ENCODE measurements at regions not wholly inside any gene's neighbourhood (a gene's known extent, or its start where the extent isn't known, plus 50 kb on each side); places are given as distances from the start of the nearest gene placed in this dataset.

DNA sequence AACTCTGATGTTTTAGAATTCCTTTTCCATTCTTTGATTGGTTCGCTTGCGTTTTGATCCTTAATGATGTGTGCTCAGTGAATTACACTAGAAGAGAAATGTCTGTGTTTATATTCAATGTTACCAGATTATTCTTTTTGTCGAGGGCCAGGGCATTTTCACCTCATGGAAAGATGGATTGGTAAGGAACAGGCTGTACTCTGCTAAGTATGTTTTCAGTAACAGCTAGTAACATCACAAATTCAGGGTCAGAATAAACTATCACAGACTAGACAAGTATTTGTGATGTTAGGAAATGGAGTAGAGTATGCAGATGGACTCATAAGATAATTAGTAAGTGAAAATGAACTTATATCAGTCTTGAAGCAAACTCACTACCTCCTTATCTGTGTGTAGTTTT is 235.6 kb downstream of the SOX4 start:
- CTCF ChIA-PET, result interaction anchor here (0.8 to 1.6 kb wide), 2 partner anchors 8 to 22 kb away, joined by 3 to 4 read pairs; no protein-coding TSS in a partner anchor
- 96% methylated on average over 3 of the region's 3 CpGs for WGBS (ENCODE audit: low lambda C conversion rate)
- peaks cover 7 to 10% of the 10 kb centered on the region in 2 experiments; a peak in 3 of 4 replicates for H3K4me1 ChIP-seq (ENCODE audit: control insufficient read depth in 1 of 2, insufficient read depth in 2 of 2, low read depth in 1 of 2, low read length in 1 of 2)

More for the DNA sequence above, 235.6 kb downstream of the SOX4 start:
- no peak for DNase-seq
- no peak for TF ChIP-seq RFX5 (IDR thresholded peaks at IDR 0.05; ENCODE audit: low read length)
- TF ChIP-seq RCOR1 (IDR thresholded peaks at IDR 0.05; ENCODE audit: low read length), result no peak
- no peak for TF ChIP-seq TEAD4 (IDR thresholded peaks at IDR 0.05; ENCODE audit: borderline replicate concordance, insufficient read depth)
- TF ChIP-seq, protein P1, sequence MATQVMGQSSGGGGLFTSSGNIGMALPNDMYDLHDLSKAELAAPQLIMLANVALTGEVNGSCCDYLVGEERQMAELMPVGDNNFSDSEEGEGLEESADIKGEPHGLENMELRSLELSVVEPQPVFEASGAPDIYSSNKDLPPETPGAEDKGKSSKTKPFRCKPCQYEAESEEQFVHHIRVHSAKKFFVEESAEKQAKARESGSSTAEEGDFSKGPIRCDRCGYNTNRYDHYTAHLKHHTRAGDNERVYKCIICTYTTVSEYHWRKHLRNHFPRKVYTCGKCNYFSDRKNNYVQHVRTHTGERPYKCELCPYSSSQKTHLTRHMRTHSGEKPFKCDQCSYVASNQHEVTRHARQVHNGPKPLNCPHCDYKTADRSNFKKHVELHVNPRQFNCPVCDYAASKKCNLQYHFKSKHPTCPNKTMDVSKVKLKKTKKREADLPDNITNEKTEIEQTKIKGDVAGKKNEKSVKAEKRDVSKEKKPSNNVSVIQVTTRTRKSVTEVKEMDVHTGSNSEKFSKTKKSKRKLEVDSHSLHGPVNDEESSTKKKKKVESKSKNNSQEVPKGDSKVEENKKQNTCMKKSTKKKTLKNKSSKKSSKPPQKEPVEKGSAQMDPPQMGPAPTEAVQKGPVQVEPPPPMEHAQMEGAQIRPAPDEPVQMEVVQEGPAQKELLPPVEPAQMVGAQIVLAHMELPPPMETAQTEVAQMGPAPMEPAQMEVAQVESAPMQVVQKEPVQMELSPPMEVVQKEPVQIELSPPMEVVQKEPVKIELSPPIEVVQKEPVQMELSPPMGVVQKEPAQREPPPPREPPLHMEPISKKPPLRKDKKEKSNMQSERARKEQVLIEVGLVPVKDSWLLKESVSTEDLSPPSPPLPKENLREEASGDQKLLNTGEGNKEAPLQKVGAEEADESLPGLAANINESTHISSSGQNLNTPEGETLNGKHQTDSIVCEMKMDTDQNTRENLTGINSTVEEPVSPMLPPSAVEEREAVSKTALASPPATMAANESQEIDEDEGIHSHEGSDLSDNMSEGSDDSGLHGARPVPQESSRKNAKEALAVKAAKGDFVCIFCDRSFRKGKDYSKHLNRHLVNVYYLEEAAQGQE (IDR thresholded peaks at IDR 0.05; ENCODE audit: low read depth, low read length), result no peak
- no peak for TF ChIP-seq EZH2phosphoT487 (IDR thresholded peaks at IDR 0.05; ENCODE audit: borderline replicate concordance, low read depth)
- TF ChIP-seq, protein P2, sequence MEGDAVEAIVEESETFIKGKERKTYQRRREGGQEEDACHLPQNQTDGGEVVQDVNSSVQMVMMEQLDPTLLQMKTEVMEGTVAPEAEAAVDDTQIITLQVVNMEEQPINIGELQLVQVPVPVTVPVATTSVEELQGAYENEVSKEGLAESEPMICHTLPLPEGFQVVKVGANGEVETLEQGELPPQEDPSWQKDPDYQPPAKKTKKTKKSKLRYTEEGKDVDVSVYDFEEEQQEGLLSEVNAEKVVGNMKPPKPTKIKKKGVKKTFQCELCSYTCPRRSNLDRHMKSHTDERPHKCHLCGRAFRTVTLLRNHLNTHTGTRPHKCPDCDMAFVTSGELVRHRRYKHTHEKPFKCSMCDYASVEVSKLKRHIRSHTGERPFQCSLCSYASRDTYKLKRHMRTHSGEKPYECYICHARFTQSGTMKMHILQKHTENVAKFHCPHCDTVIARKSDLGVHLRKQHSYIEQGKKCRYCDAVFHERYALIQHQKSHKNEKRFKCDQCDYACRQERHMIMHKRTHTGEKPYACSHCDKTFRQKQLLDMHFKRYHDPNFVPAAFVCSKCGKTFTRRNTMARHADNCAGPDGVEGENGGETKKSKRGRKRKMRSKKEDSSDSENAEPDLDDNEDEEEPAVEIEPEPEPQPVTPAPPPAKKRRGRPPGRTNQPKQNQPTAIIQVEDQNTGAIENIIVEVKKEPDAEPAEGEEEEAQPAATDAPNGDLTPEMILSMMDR (IDR thresholded peaks at IDR 0.05), result no peak
- TF ChIP-seq, protein P3, sequence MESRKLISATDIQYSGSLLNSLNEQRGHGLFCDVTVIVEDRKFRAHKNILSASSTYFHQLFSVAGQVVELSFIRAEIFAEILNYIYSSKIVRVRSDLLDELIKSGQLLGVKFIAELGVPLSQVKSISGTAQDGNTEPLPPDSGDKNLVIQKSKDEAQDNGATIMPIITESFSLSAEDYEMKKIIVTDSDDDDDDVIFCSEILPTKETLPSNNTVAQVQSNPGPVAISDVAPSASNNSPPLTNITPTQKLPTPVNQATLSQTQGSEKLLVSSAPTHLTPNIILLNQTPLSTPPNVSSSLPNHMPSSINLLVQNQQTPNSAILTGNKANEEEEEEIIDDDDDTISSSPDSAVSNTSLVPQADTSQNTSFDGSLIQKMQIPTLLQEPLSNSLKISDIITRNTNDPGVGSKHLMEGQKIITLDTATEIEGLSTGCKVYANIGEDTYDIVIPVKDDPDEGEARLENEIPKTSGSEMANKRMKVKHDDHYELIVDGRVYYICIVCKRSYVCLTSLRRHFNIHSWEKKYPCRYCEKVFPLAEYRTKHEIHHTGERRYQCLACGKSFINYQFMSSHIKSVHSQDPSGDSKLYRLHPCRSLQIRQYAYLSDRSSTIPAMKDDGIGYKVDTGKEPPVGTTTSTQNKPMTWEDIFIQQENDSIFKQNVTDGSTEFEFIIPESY (IDR thresholded peaks at IDR 0.05; ENCODE audit: borderline replicate concordance, low read depth), result no peak
- TF ChIP-seq SIN3A (IDR thresholded peaks at IDR 0.05; ENCODE audit: borderline replicate concordance, low read depth, low read length), result no peak
- TF ChIP-seq, protein P4, sequence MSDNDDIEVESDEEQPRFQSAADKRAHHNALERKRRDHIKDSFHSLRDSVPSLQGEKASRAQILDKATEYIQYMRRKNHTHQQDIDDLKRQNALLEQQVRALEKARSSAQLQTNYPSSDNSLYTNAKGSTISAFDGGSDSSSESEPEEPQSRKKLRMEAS (IDR thresholded peaks at IDR 0.05; ENCODE audit: low read depth), result no peak
- no peak for TF ChIP-seq MXI1 (IDR thresholded peaks at IDR 0.05; ENCODE audit: low read depth, low read length)
- TF ChIP-seq YY1 (IDR thresholded peaks at IDR 0.05; ENCODE audit: low read depth), result no peak
- TF ChIP-seq, protein P5, sequence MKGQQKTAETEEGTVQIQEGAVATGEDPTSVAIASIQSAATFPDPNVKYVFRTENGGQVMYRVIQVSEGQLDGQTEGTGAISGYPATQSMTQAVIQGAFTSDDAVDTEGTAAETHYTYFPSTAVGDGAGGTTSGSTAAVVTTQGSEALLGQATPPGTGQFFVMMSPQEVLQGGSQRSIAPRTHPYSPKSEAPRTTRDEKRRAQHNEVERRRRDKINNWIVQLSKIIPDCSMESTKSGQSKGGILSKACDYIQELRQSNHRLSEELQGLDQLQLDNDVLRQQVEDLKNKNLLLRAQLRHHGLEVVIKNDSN (IDR thresholded peaks at IDR 0.05; ENCODE audit: borderline replicate concordance, low read depth), result no peak
- TF ChIP-seq, protein P6, sequence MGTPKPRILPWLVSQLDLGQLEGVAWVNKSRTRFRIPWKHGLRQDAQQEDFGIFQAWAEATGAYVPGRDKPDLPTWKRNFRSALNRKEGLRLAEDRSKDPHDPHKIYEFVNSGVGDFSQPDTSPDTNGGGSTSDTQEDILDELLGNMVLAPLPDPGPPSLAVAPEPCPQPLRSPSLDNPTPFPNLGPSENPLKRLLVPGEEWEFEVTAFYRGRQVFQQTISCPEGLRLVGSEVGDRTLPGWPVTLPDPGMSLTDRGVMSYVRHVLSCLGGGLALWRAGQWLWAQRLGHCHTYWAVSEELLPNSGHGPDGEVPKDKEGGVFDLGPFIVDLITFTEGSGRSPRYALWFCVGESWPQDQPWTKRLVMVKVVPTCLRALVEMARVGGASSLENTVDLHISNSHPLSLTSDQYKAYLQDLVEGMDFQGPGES (IDR thresholded peaks at IDR 0.05; ENCODE audit: low read depth, low read length), result no peak
- no peak for TF ChIP-seq ELF1 (IDR thresholded peaks at IDR 0.05)
- TF ChIP-seq FOSL2 (IDR thresholded peaks at IDR 0.05; ENCODE audit: borderline replicate concordance, low read depth), result no peak
- TF ChIP-seq, protein P7, sequence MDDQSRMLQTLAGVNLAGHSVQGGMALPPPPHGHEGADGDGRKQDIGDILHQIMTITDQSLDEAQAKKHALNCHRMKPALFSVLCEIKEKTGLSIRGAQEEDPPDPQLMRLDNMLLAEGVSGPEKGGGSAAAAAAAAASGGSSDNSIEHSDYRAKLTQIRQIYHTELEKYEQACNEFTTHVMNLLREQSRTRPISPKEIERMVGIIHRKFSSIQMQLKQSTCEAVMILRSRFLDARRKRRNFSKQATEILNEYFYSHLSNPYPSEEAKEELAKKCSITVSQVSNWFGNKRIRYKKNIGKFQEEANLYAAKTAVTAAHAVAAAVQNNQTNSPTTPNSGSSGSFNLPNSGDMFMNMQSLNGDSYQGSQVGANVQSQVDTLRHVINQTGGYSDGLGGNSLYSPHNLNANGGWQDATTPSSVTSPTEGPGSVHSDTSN (IDR thresholded peaks at IDR 0.05), result no peak
- no peak for TF ChIP-seq GABPA (IDR thresholded peaks at IDR 0.05; ENCODE audit: low read depth)
- TF ChIP-seq POLR2AphosphoS5 (IDR thresholded peaks at IDR 0.05; ENCODE audit: low read depth, low read length), result no peak
- Histone ChIP-seq H3K4me3 (ENCODE audit: low read depth in 2 of 2, low read length in 1 of 2) (no peak overlapping the region), H3K27me3 (ENCODE audit: insufficient read depth) (no peaks in the 10 kb centered on the region), H3K36me3 (replicated peaks in 1 of 2; ENCODE audit: control insufficient read depth in 1 of 2, insufficient read depth in 2 of 2, low read length in 1 of 2) (no peaks in the 10 kb centered on the region), H3K9me2 (no peaks in the 10 kb centered on the region), H2AFZ (ENCODE audit: low read depth) (no peak overlapping the region), H3K4me2 (no peak overlapping the region), H3F3A (replicated peaks; ENCODE audit: insufficient read depth) (no peaks in the 10 kb centered on the region), H3K27ac (ENCODE audit: low read depth in 2 of 2, low read length in 1 of 2) (no peak overlapping the region), H3K9me3 (no peaks in the 10 kb centered on the region), H3K9ac (no peak overlapping the region), H3K79me2 (ENCODE audit: insufficient read depth) (0 out of 2 replicates have a peak, but pooled peaks cover 3% of the 10 kb centered on the region), H4K20me1 (ENCODE audit: insufficient read depth) (no peaks in the 10 kb centered on the region)
- POLR2A ChIA-PET, result no interaction called here
